AG09309 (cell line): ENCODE measurements at regions not wholly inside any gene's neighbourhood (a gene's known extent, or its start where the extent isn't known, plus 50 kb on each side); places are given as distances from the start of the nearest gene placed in this dataset.

Experiments used
- DNase-seq: peaks from one replicate; pipeline ENCODE4 v3.0.0-alpha.2; 2010; ENCODE audit warnings: low read depth
- H3K4me3 ChIP-seq: 2 replicates; pipeline ENCODE4 v1.5.1; 2011; ENCODE audit warnings: mild to moderate bottlenecking, low read depth, low read length, moderate library complexity; ENCODE audit not compliant: control insufficient read depth
- CTCF ChIP-seq: IDR thresholded peaks from 2 replicates; pipeline ENCODE4 v1.5.1; 2011; ENCODE audit warnings: mild to moderate bottlenecking, low read depth, low read length, inconsistent platforms; ENCODE audit not compliant: insufficient read depth, control insufficient read depth; ENCODE audit errors: missing control alignments

GRCh38 chr22:22159384-22159783, 85.2 kb upstream of the VPREB1 start:
- no peak overlapping the region for H3K4me3 ChIP-seq
- DNase-seq: no peak
- TF ChIP-seq CTCF: no peak

- H3K4me3 ChIP-seq: no peak overlapping the region
- no peak for TF ChIP-seq CTCF
- no peak for DNase-seq
Measured at GRCh38 chr22:22158965-22159364, 85.6 kb upstream of the VPREB1 start.

GRCh38 chr22:22158207-22158816, 86.3 kb upstream of the VPREB1 start:
- no peak for DNase-seq
- H3K4me3 ChIP-seq: no peak overlapping the region
- TF ChIP-seq CTCF: no peak

- TF ChIP-seq CTCF: no peak
- no peak for DNase-seq
- H3K4me3 ChIP-seq: no peak overlapping the region
Measured at GRCh38 chr22:22157348-22157725, 87.2 kb upstream of the VPREB1 start.

- peak; percentile 69 for TF ChIP-seq CTCF
- peak; percentile 25 for DNase-seq
- no peak overlapping the region for H3K4me3 ChIP-seq
Measured at GRCh38 chr22:22156716-22157347, 87.8 kb upstream of the VPREB1 start.

- no peak overlapping the region for H3K4me3 ChIP-seq
- DNase-seq: no peak
- no peak for TF ChIP-seq CTCF
Measured at GRCh38 chr22:22156348-22156715, 88.3 kb upstream of the VPREB1 start.
